ENCODE measurements at regions not wholly inside any gene's neighbourhood (a gene's known extent, or its start where the extent isn't known, plus 50 kb on each side); places are given as distances from the start of the nearest gene placed in this dataset.

DNA sequence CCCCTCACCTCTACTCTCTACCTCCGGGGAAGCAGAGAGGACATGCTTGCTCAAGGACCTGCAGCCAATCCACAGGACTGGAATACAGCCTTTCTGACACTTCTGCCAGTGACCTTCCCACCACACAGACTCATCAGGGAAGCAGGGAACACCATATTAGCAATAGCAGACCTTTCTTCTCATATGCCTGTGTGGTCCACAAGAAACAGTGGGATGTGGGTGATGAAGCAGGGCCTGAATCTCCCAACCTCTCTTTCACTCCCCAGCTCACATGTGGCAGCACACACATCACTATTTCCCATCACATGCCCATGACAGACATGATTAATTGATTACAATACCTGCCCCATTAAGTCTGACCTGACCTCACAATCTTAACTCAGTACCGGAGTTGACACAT lies 695.1 kb downstream of the MATN1 start:
- Histone ChIP-seq H3K4me3 (no peak overlapping the region), H3K4me1 (no peaks in the 10 kb centered on the region), H3K9me3 (peaks cover 0 to 17% (median 6%) of the 10 kb centered on the region in 8 donors), H3K27ac (no peak overlapping the region), H3K27me3 (replicated peaks in 1 of 7) (peaks cover 0 to 22% (median 0%) of the 10 kb centered on the region in 7 donors), H3K36me3 (no peaks in the 10 kb centered on the region)
- DNase-seq: no peak
- 64 to 88% (median 80%) methylated on average over 2 of the region's 2 CpGs for WGBS, 5 donors
- TF ChIP-seq POLR2A (IDR thresholded peaks at IDR 0.05) (no peak), POLR2AphosphoS5 (IDR thresholded peaks at IDR 0.05) (no peak)
- TF ChIP-seq, protein P1, sequence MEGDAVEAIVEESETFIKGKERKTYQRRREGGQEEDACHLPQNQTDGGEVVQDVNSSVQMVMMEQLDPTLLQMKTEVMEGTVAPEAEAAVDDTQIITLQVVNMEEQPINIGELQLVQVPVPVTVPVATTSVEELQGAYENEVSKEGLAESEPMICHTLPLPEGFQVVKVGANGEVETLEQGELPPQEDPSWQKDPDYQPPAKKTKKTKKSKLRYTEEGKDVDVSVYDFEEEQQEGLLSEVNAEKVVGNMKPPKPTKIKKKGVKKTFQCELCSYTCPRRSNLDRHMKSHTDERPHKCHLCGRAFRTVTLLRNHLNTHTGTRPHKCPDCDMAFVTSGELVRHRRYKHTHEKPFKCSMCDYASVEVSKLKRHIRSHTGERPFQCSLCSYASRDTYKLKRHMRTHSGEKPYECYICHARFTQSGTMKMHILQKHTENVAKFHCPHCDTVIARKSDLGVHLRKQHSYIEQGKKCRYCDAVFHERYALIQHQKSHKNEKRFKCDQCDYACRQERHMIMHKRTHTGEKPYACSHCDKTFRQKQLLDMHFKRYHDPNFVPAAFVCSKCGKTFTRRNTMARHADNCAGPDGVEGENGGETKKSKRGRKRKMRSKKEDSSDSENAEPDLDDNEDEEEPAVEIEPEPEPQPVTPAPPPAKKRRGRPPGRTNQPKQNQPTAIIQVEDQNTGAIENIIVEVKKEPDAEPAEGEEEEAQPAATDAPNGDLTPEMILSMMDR (IDR thresholded peaks at IDR 0.05 in 8 of 11, conservative IDR thresholded peaks at IDR 0.05 in 3 of 11): no peak
- intact Hi-C loops (cut with DNase I; ENCODE audit: low total_unique reads): no loop called here

DNA sequence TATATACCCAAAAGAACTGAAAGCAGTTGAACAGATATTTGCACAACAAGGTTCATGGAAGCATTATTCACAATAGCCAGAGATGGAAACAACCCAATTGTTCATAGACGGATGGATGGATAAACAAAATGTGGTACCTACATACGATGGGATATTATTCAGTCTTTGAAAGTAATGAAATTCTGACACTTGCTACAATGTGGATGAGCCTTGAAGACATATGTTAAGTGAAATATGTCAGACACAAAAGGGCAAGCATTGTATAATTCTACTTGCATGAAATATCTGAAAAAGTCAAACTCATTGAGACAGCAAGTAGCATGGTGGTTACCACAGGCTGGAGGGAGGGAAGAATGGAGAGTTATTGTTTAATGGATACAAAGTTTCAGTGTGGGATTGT lies 696.1 kb downstream of the MATN1 start:
- WGBS, 5 donors: 81 to 90% (median 83%) methylated on average over 2 of the region's 2 CpGs
- Histone ChIP-seq H3K9me3 (peaks cover 0 to 10% (median 0%) of the 10 kb centered on the region in 8 donors), H3K27me3 (replicated peaks in 1 of 7) (peaks cover 0 to 30% (median 0%) of the 10 kb centered on the region in 7 donors), H3K4me1 (no peaks in the 10 kb centered on the region), H3K36me3 (no peaks in the 10 kb centered on the region), H3K27ac (no peak overlapping the region), H3K4me3 (no peak overlapping the region)
- no peak for DNase-seq
- intact Hi-C loops (cut with DNase I; ENCODE audit: low total_unique reads): no loop called here
- TF ChIP-seq POLR2A (IDR thresholded peaks at IDR 0.05) (no peak), POLR2AphosphoS5 (IDR thresholded peaks at IDR 0.05) (no peak)
- TF ChIP-seq, protein P1 (IDR thresholded peaks at IDR 0.05 in 8 of 11, conservative IDR thresholded peaks at IDR 0.05 in 3 of 11): no peak

DNA sequence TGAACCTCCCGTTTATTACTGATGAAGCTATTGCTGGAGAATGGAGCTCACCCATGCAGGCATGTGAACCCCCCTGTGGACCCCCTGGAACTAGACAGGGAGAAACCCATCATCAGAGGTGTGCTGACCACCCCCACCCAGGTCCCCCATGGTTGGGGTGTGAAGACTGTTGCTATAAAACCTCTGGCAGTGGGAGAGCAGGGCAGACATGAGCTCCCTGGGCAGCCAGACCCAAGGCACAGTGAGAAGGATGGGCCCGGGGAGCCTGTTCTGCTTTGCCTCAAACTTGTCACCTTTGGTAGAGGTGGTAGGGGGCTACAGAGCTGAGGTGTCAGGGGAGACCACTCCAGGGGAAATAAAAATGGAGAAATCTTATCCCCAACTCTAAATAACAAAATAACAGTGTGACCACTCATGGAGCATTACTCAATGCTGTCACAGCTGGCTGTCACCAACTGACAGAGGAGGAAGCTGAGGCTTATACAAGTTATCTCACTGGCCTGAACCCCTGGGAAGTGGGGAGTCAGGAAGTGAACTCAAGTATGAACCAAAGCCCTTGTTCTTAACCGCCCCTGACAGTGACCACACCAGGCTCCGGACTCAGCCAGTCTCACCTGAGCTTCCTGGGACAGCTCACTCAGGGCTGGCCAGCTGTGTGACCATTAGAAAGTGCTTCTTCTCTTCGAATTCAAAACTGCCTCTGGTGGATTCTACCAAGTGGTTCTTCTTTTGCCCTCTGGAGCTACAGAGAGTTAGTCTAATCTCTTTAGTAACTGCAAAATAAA lies 698.8 kb downstream of the MATN1 start:
- Histone ChIP-seq H3K27me3 (replicated peaks in 1 of 7) (peaks cover 0 to 30% (median 0%) of the 10 kb centered on the region in 7 donors), H3K36me3 (no peaks in the 10 kb centered on the region), H3K27ac (peak overlapping the region in 1 of 8 donors; percentile 12), H3K9me3 (peaks cover 0 to 5% (median 0%) of the 10 kb centered on the region in 8 donors), H3K4me1 (no peaks in the 10 kb centered on the region), H3K4me3 (no peak overlapping the region)
- DNase-seq: no peak
- intact Hi-C loops (cut with DNase I; ENCODE audit: low total_unique reads): no loop called here
- 42 to 55% (median 46%) methylated on average over 5 of the region's 5 CpGs for WGBS, 5 donors
- TF ChIP-seq POLR2AphosphoS5 (IDR thresholded peaks at IDR 0.05) (no peak), POLR2A (IDR thresholded peaks at IDR 0.05) (no peak)
- TF ChIP-seq, protein P1 (IDR thresholded peaks at IDR 0.05 in 8 of 11, conservative IDR thresholded peaks at IDR 0.05 in 3 of 11): no peak

DNA sequence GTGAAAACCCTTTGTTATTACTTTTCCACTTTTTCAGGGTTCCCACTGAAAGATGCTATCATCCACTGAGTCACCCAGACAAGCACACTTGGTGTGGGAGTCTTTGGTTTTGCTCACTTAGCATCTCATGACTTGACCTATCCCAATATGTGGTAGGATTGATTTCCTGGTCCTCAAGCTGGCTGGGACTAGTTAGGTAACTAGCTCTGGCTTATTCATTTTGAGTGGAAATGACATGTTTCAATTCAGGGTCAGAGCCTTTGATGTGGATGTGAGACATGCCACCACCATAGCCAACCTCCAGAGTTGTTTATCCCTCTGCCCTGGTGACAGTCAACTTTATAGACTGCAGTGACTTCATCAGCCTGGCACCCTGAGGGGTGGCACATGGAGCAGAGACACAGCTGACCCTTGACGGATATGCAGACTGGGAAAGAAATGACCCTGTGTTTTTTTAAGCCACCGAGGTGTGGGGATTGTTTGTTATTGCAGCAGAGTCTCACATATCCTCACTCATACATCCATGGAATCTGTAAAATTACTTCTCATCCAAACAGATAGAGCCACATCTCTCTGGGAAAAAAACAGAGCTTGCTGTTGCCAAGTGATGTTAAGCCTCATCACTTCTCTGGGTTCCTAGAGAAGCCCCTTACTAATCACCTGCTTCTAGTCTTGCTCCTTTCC lies 699.9 kb downstream of the MATN1 start:
- 79 to 94% (median 88%) methylated on average over 2 of the region's 2 CpGs for WGBS, 5 donors
- DNase-seq: no peak

More for the DNA sequence above, 699.9 kb downstream of the MATN1 start:
- Histone ChIP-seq H3K27me3 (replicated peaks in 1 of 7) (peaks cover 0 to 30% (median 0%) of the 10 kb centered on the region in 7 donors), H3K4me1 (no peaks in the 10 kb centered on the region), H3K27ac (no peak overlapping the region), H3K9me3 (peaks cover 0 to 12% (median 6%) of the 10 kb centered on the region in 8 donors), H3K36me3 (no peaks in the 10 kb centered on the region), H3K4me3 (no peak overlapping the region)
- intact Hi-C loops (cut with DNase I; ENCODE audit: low total_unique reads): no loop called here
- no peak for TF ChIP-seq POLR2AphosphoS5 (IDR thresholded peaks at IDR 0.05)
- no peak for TF ChIP-seq POLR2A (IDR thresholded peaks at IDR 0.05)
- TF ChIP-seq, protein P1 (IDR thresholded peaks at IDR 0.05 in 8 of 11, conservative IDR thresholded peaks at IDR 0.05 in 3 of 11): no peak

Measured in spleen (tissue), 11 donors.